Stimulated activated CD4-positive, alpha-beta T cell treated with anti-CD3 and anti-CD28 coated beads, Interleukin-1b, Interleukin-23, amount 100 ng/mL, for 4 hours (primary cell): ENCODE measurements at regions not wholly inside any gene's neighbourhood (a gene's known extent, or its start where the extent isn't known, plus 50 kb on each side); places are given as distances from the start of the nearest gene placed in this dataset.
"Not testable (repeated sequence)": the region's sequence is repeated elsewhere in the genome, so short reads cannot be mapped to it uniquely, and the experiment has no call there.

ENCODE experiments used
- DNase-seq, 2 donors: peaks; one replicate each; pipeline ENCODE4 v3.0.0-alpha.2; 2020; ENCODE audit warnings: low read depth in 2 of 2

GRCh38 chr2:35957053-35957452 is 398.5 kb upstream of the CRIM1 start:
- DNase-seq: not testable (repeated sequence)

DNA sequence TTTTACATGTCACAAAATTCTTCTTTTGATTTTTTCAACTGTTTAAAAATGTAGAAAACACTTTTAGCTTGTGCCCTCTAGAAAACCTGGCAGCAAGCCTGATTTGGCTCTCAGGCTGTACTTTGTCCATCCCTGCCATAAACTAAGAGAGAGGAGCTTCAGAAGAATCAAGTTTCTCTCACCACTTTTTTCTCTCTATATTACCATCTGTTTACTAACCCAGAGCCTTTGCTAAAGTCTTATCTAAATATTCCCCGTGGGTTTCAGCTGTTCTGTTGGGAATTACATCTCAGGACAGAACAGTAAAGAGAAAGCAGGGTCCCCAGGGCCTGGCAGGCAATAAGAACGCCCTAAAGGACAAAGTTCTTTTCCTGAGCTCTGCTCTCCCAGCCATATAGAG is 409.1 kb upstream of the CRIM1 start:
- no peak for DNase-seq

DNA sequence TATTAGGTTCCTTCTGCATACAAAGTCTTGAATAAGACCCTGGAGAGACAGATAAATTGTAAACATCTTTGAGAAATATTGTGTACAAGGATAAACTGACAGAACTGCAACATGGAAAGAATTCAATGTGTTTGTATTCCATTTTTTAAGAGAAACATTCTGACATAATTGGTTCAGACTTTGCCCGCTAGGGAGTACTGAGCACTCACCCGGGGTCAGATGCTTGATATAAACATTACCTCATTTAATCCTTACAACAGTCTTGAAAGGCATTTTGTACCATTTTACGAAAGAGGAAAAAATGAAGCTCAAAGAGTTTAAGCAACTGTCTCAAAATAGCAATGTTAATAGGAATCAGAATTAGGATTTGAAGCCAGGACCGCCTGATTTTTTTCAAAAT is 416.7 kb upstream of the CRIM1 start:
- DNase-seq: no peak

DNA sequence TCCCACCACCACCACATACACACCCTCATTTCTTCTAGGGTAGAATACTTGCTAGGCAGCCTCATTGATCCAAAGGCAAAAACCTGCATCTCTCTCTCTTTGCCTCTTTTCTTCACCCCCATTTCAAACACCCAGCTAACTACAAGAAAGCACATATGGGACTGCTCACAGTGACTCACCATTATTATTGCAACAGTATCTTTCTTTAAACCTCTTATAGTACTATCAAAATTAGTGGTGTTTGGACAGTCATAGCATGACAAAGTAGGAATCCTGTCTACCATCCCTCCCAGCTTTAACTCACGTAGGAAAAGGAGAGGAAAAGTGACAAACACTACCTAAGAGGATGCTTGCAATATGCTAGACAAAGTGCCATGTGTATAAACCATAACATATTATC is 422.5 kb upstream of the CRIM1 start:
- no peak for DNase-seq

DNA sequence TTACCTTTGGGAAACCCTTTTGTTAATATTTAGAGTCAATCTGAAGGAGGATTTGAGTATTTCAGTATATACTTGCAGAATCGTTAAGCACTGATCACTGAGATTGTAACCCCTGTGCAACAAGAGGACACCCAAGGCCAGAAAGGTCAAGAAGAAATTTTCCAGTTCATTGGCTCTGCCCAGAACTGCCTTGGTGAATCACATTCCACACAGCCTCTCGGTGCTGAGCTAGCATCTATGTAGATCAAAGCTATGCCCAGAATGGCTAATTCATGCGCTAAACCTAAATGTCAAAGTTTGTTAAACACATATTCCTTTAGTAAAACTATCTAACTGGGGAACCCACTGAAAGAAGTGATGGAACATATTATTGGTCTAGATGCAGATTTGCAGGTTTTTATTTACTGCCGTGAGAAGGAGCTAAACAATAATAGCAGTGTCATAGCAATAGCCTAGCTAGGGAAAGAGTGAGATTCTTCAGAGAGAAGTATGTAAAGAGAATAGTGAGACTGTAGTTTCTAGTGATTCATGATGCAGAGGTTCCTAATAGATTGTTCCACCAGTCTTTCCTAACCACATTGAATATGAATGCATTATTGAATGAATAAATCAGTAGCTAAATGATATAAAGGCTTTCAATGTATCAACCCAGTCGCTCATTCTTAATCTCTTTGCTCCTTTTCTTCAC is 423.2 kb upstream of the CRIM1 start:
- no peak for DNase-seq

DNA sequence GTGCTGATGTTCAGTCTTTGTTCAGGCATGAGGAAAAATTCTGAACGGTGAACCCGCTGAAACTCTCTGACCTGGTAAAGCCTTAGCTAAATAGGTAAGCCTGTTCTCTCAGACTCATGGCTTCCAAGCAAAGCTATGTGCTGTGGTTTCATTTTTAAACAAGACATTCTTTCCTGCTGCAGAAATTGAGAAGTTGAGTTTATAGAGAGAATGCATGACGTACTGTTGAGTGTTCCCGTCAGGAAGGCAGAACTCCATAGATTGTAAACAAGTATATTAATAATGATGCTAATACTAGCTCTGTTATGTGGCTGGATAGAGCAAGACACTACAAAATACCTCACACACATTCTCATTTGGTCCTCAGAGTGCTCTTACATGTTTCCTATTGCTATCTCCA is 424.0 kb upstream of the CRIM1 start:
- no peak for DNase-seq

DNA sequence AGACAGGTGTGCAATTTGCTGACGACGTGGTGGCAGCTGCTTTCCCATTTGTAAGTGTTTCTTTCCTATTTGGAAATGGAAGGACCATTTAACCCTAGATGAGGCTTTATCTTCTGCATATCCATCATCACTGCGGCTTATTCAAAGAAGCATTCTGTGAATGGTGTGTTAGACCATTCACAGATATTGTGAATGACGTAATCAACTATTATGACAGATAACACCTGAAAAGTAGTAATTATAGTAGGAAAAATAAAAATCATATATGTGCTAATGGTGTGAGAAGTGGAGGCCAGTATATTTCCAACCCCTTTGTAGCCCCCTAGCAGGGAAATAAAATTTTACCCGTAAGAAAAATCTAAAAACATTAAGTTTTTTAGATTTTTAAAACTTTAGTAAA is 424.5 kb upstream of the CRIM1 start:
- no peak for DNase-seq

DNA sequence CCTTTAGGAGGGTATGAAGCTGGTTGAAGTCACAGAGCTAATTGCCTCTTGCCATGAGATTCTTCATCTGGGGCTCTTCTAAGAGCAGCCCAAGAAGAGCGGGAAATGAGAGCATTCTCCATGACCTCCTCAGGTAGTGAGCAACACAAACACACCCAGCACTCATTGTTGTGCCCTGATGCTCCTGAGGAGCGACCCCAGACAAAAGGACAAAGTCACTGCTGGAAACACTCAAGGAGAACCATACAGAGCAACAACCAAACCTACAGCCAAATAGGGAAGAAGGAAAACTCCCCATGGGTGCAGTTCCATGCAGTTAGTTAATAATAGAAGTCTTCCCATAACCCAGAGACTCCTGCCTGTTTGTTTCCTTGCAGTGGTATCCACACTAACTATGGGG is 426.0 kb upstream of the CRIM1 start:
- DNase-seq: no peak

GRCh38 chr2:35920061-35920460 is 435.5 kb upstream of the CRIM1 start:
- no peak for DNase-seq

DNA sequence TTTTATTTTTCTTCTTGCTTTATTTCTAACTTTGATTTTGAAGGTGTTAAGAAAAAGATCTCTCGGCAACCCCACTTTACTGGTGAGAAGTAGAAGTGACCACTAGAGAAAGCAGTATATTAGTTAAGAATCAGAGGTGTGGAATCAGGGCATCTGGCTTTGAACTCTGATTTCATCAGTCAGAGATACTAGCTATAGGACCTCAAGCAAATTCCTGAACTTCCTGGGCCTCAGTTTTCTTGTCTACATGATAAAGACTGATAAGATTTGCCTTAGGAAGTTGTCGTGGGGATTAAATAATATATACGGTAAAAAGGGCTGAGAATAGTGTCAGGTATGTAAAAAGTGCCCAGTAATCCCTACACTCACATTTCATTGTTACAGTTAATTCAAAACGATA is 440.3 kb upstream of the CRIM1 start:
- no peak for DNase-seq

- no peak for DNase-seq
Measured at GRCh38 chr2:35891936-35892335, 463.6 kb upstream of the CRIM1 start.

DNA sequence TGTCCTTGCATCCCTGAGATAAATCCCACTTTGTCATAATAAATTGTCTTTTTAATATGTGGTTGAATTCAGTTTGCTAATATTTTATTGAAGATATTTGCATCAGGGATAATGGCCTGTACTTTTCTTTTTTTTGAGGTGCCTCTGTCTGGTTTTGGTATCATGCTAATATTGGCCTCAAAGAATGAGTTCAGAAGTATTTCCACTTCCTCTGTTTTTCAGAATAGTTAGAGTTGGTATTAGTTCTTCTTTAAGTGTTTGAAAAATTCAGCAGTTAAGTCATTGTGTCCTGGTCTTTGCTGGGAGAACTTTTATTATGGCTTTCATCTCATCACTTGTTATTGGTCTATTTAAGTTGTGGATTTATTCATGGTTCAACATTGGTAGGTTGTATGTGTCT is 464.1 kb upstream of the CRIM1 start:
- no peak for DNase-seq

DNA sequence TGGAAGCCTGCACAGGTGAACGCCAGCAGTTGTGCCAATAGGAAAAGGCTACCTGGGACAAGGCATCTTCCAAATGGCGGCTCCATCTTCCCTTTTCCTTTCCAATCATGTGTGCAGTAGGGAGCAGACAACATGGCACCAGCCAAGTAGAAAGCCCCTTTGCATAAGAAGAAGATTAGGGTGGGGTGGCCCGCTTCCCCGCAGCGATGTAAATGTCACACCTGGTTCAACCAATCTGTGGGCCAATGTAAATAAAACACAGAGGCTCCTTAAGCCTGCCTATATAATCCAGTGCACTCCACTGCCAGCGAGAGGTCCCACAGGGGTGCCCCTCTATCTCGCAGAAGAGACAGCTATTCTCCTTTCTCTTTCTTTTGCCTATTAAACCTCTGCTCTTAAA is 468.4 kb upstream of the CRIM1 start:
- DNase-seq: no peak

DNA sequence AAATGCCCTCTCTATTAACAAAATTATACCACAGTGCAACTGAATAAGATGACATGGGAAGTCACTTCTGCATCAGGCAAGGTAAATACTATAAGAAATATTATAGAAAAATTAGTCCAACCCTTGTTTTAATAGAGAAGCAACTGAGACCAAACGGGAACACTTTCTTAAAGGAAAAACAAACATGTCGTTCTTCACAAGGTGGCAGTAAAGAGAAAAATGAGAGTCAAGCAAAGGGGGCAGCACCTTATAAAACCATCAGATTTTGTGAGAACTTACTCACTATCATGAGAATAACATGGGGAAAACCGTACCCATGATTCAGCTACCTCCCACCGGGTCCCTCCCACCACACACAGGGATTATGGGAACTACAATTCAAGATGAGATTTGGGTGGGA is 481.7 kb upstream of the CRIM1 start:
- no peak for DNase-seq

GRCh38 chr2:35871672-35872071 is 483.9 kb upstream of the CRIM1 start:
- no peak for DNase-seq

DNA sequence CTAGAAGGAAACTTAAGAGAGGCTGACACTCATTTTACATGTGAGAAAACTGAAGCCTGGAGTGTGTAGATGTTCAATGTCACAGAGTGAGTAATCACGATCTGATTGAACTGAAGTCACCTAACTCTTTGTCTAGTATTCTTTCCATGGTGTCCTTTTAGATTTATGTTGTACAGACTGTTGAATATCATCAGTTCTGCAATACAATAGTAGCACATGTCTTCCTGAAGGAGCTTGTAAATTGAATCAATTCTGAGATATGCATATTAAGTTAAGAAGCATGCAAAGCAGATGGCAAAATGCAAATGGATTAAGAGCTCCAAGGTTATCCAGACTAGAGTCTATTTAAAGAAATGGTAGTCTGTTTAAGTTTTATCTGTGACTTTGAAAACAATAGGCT is 484.9 kb upstream of the CRIM1 start:
- no peak for DNase-seq

GRCh38 chr2:35864141-35864540 is 491.4 kb upstream of the CRIM1 start:
- no peak for DNase-seq

- DNase-seq: no peak
Measured at GRCh38 chr2:35858216-35858615, 497.4 kb upstream of the CRIM1 start.

DNA sequence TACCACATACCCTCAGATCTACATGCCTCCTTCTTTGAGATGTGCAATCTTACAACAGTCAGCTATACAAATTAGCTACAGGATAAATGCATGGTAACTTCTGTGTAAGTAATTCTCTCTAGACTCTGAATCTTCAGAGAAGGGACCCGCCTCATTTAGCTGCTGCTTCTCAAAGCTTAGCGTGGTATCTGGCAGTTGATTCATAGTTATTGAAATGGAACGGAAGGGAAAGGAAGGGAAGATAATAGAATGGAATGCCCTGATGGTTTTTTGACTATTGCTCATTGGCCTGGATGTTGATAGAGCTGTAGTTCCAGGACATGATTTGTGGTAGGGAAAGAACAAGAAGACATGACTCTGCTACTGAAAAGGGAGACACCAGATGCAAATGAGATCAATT is 498.1 kb upstream of the CRIM1 start:
- no peak for DNase-seq

- DNase-seq: no peak
Measured at GRCh38 chr2:35831385-35831784, 524.2 kb upstream of the CRIM1 start.

- no peak for DNase-seq
Measured at GRCh38 chr2:35830833-35831232, 524.7 kb upstream of the CRIM1 start.

DNA sequence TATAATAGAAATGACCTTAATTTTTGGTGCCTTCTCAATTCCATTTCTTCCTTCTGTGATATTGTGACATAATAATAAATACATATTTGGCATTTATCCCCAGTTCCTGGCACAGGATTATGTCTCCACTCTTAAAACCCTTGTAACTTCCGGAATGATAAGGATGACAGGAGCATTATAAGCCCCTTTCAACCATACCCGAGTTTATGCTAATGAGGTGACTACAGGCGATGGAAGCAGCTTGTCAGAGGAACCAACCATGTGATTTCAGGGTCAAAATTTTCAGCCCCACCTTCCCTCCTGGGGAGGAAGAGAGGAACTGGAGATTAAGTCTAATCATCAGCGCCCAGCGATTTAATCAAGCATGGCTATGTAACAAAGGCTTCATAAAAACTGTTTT is 528.5 kb upstream of the CRIM1 start:
- DNase-seq: no peak

GRCh38 chr2:35822716-35823115 is 532.9 kb upstream of the CRIM1 start:
- DNase-seq: no peak

- DNase-seq: no peak
Measured at GRCh38 chr2:35821675-35822074, 533.9 kb upstream of the CRIM1 start.
